ENCODE measurements at regions not wholly inside any gene's neighbourhood (a gene's known extent, or its start where the extent isn't known, plus 50 kb on each side); places are given as distances from the start of the nearest gene placed in this dataset.

GRCh38 chr20:21956591-21956990 is 251.1 kb downstream of the PAX1 start:
- H3K27me3 ChIP-seq (ENCODE audit: control insufficient read depth, insufficient read depth, low read length) = no peaks in the 10 kb centered on the region
- H3K79me2 ChIP-seq = no peaks in the 10 kb centered on the region
- H3K36me3 ChIP-seq (ENCODE audit: control insufficient read depth, insufficient read depth, low read length) = no peaks in the 10 kb centered on the region
- no peak overlapping the region for H3K4me2 ChIP-seq (ENCODE audit: low read length)
- no peaks in the 10 kb centered on the region for H3K9me3 ChIP-seq (ENCODE audit: control insufficient read depth, low read length)
- H3K4me1 ChIP-seq = no peaks in the 10 kb centered on the region
- no peak overlapping the region for H3K4me3 ChIP-seq (ENCODE audit: low read depth, low read length)
- no peak overlapping the region for H3K27ac ChIP-seq
- TF ChIP-seq CTCF (IDR thresholded peaks at IDR 0.05) = no peak
- no peak overlapping the region for H3K9ac ChIP-seq
- no peak overlapping the region for H2AFZ ChIP-seq

GRCh38 chr20:21947406-21947805 is 241.9 kb downstream of the PAX1 start:
- Histone ChIP-seq H3K4me1 (no peaks in the 10 kb centered on the region), H3K4me2 (ENCODE audit: low read length) (no peak overlapping the region), H3K9ac (no peak overlapping the region), H3K27ac (no peak overlapping the region), H3K9me3 (ENCODE audit: control insufficient read depth, low read length) (no peaks in the 10 kb centered on the region), H3K79me2 (no peaks in the 10 kb centered on the region), H3K4me3 (ENCODE audit: low read depth, low read length) (no peak overlapping the region), H3K36me3 (ENCODE audit: control insufficient read depth, insufficient read depth, low read length) (no peaks in the 10 kb centered on the region), H3K27me3 (ENCODE audit: control insufficient read depth, insufficient read depth, low read length) (no peaks in the 10 kb centered on the region), H2AFZ (no peak overlapping the region)
- TF ChIP-seq CTCF (IDR thresholded peaks at IDR 0.05) = no peak

GRCh38 chr20:21944227-21944626 is 238.8 kb downstream of the PAX1 start:
- Histone ChIP-seq H3K79me2 (no peaks in the 10 kb centered on the region), H3K27me3 (ENCODE audit: control insufficient read depth, insufficient read depth, low read length) (no peaks in the 10 kb centered on the region), H3K4me2 (ENCODE audit: low read length) (no peak overlapping the region), H2AFZ (no peak overlapping the region), H3K4me3 (ENCODE audit: low read depth, low read length) (no peak overlapping the region), H3K9me3 (ENCODE audit: control insufficient read depth, low read length) (no peaks in the 10 kb centered on the region), H3K4me1 (no peaks in the 10 kb centered on the region), H3K27ac (no peak overlapping the region), H3K9ac (no peak overlapping the region), H3K36me3 (ENCODE audit: control insufficient read depth, insufficient read depth, low read length) (no peaks in the 10 kb centered on the region)
- no peak for TF ChIP-seq CTCF (IDR thresholded peaks at IDR 0.05)

- no peaks in the 10 kb centered on the region for H3K79me2 ChIP-seq
Measured at GRCh38 chr20:21941941-21942805, 236.7 kb downstream of the PAX1 start.

More at GRCh38 chr20:21941941-21942805, 236.7 kb downstream of the PAX1 start:
- Histone ChIP-seq H3K4me2 (ENCODE audit: low read length) (no peak overlapping the region), H2AFZ (no peak overlapping the region), H3K27ac (no peak overlapping the region), H3K4me3 (ENCODE audit: low read depth, low read length) (no peak overlapping the region), H3K4me1 (no peaks in the 10 kb centered on the region), H3K36me3 (ENCODE audit: control insufficient read depth, insufficient read depth, low read length) (no peaks in the 10 kb centered on the region), H3K27me3 (ENCODE audit: control insufficient read depth, insufficient read depth, low read length) (no peaks in the 10 kb centered on the region), H3K9ac (no peak overlapping the region), H3K9me3 (ENCODE audit: control insufficient read depth, low read length) (no peaks in the 10 kb centered on the region)
- TF ChIP-seq CTCF (IDR thresholded peaks at IDR 0.05) = no peak

Data from parathyroid adenoma (tissue), 2 donors.